HepG2 (cell line): ENCODE measurements at regions not wholly inside any gene's neighbourhood (a gene's known extent, or its start where the extent isn't known, plus 50 kb on each side); places are given as distances from the start of the nearest gene placed in this dataset.

Experiments
- ATAC-seq: fragments of 200-7000 bp; cut with Tn5 transposase; 3 replicates; pipeline ENCODE4 v1.9.1; 2020; ENCODE audit warnings: mild to moderate bottlenecking, moderate library complexity
- BruUV-seq: library from RNA; stranded (reverse); fragments of 400-500 nt; replicated peaks from 2 replicates; lab custom pipeline; 2021; lab: Mats Ljungman, UMichigan
- CTCF ChIA-PET: fragments of 300-600 bp; formaldehyde crosslinking; extraction: SDS; loops from one replicate; lab custom pipeline; 2021; ENCODE audit warnings: low total read pairs, inconsistent platforms, low intra/inter-chr PET ratio; lab: Yijun Ruan, JAX
- POLR2A ChIA-PET: fragments of 350-600 bp; sonication (Branson Sonifier 250); formaldehyde crosslinking; loops from one replicate; lab custom pipeline; 2020; ENCODE audit warnings: antibody characterized with exemption, inconsistent platforms; lab: Yijun Ruan, JAX
- DNase-seq: peaks from one replicate; pipeline ENCODE4 v3.0.0-alpha.2; 2015; ENCODE audit warnings: low spot score
- FAIRE-seq: peaks from 3 replicates; lab custom pipeline; 2011; peaks lifted over from hg19 to GRCh38; lab: Jason Lieb, UNC
- H2AFZ ChIP-seq: one replicate; pipeline ENCODE4 v1.6.1; 2011; ENCODE audit warnings: low read length, inconsistent platforms
- H3K27ac ChIP-seq: fragments of 300-600 bp; 3 replicates; pipeline ENCODE4 v1.8.0; 2011; ENCODE audit warnings: mixed run types, mild to moderate bottlenecking, mixed read lengths, low read length, inconsistent platforms; ENCODE audit not compliant: insufficient read depth; ENCODE audit errors: extremely low read length
- H3K27me3 ChIP-seq, 2 experiments: fragments of 200-600 bp in 1 of 2; 2 replicates in 1 of 2; 3 replicates in 1 of 2; pipeline versions ENCODE4 v1.6.0 to v1.8.0; 2011; ENCODE audit warnings: low read length in 2 of 2, mild to moderate bottlenecking in 2 of 2, moderate library complexity in 2 of 2, inconsistent platforms in 1 of 2; ENCODE audit not compliant: insufficient read depth in 2 of 2, control insufficient read depth in 1 of 2
- H3K36me3 ChIP-seq, 2 experiments: fragments of 200-600 bp in 1 of 2; replicated peaks in 1 of 2; 2 replicates in 1 of 2; 3 replicates in 1 of 2; pipeline versions ENCODE4 v1.5.1 to v1.8.0; 2011; ENCODE audit warnings: low read length in 2 of 2, inconsistent platforms in 1 of 2; ENCODE audit not compliant: insufficient read depth in 2 of 2, control insufficient read depth in 1 of 2
- H3K4me1 ChIP-seq: 2 replicates; pipeline ENCODE4 v1.5.1; 2012; ENCODE audit warnings: low read length, inconsistent platforms; ENCODE audit not compliant: insufficient read depth
- H3K4me2 ChIP-seq: 2 replicates; pipeline ENCODE4 v1.6.0; 2011; ENCODE audit warnings: low read depth, low read length, inconsistent platforms
- H3K4me3 ChIP-seq, 3 experiments: fragments of 200-600 bp in 1 of 3; sonication (generic), shearing (Covaris generic) in 1 of 3; replicated peaks in 1 of 3; 2 replicates each; pipeline ENCODE4 v1.5.1; 2011 to 2016; ENCODE audit warnings: low read length in 3 of 3, inconsistent platforms in 2 of 3, low read depth in 2 of 3, mild to moderate bottlenecking in 2 of 3, control low read depth in 1 of 3, mixed read lengths in 1 of 3; ENCODE audit not compliant: insufficient read depth in 1 of 3
- H3K79me2 ChIP-seq: one replicate; pipeline ENCODE4 v1.6.1; 2011; ENCODE audit warnings: low read length, inconsistent platforms; ENCODE audit not compliant: insufficient read depth
- H3K9ac ChIP-seq: 2 replicates; pipeline ENCODE4 v1.6.0; 2011; ENCODE audit warnings: mild to moderate bottlenecking, low read depth, low read length, inconsistent platforms; ENCODE audit not compliant: insufficient read depth
- H3K9me3 ChIP-seq: 2 replicates; pipeline ENCODE4 v1.5.1; 2012; ENCODE audit warnings: mild to moderate bottlenecking, low read length
- H4K20me1 ChIP-seq: 2 replicates; pipeline ENCODE4 v1.6.0; 2011; ENCODE audit warnings: inconsistent platforms, mild to moderate bottlenecking, low read length, moderate library complexity; ENCODE audit not compliant: insufficient read depth
- ARNTL ChIP-seq: sonication (generic); formaldehyde crosslinking; IDR thresholded peaks from 2 replicates; pipeline ENCODE4 v1.4.0; 2020; ENCODE audit warnings: mild to moderate bottlenecking, missing genetic modification reagents
- BCLAF1 ChIP-seq: fragments of 450-650 bp; IDR thresholded peaks from 2 replicates; pipeline ENCODE4 v1.6.1; 2017; ENCODE audit warnings: mild to moderate bottlenecking
- E2F5 ChIP-seq: sonication (generic); formaldehyde crosslinking; conservative IDR thresholded peaks from 2 replicates; pipeline ENCODE4 v1.4.0; 2020; ENCODE audit warnings: missing genetic modification reagents
- FOXJ3 ChIP-seq: sonication (generic); formaldehyde crosslinking; IDR thresholded peaks from 2 replicates; pipeline ENCODE4 v1.4.0; 2020; ENCODE audit warnings: missing genetic modification reagents, mild to moderate bottlenecking, borderline replicate concordance
- IRX3 ChIP-seq: sonication (generic); formaldehyde crosslinking; IDR thresholded peaks from 2 replicates; pipeline ENCODE4 v1.8.1; 2023; ENCODE audit warnings: mild to moderate bottlenecking, low read depth, missing genetic modification reagents, borderline replicate concordance
- MLX ChIP-seq: IDR thresholded peaks from 2 replicates; pipeline ENCODE4 v1.6.1; 2016
- STAT6 ChIP-seq: sonication (generic); formaldehyde crosslinking; IDR thresholded peaks from 2 replicates; pipeline ENCODE4 v1.4.0; 2020; ENCODE audit warnings: missing genetic modification reagents, mild to moderate bottlenecking, borderline replicate concordance
- TOE1 ChIP-seq: sonication (generic); formaldehyde crosslinking; IDR thresholded peaks from 2 replicates; pipeline ENCODE4 v1.4.0; 2020; ENCODE audit warnings: mild to moderate bottlenecking, missing genetic modification reagents
- ZNF614 ChIP-seq: IDR thresholded peaks from 2 replicates; pipeline ENCODE4 v1.6.1; 2018; ENCODE audit warnings: missing biosample characterization, missing genetic modification reagents, inconsistent platforms, borderline replicate concordance
- ZNF747 ChIP-seq: sonication (generic); formaldehyde crosslinking; IDR thresholded peaks from 2 replicates; pipeline ENCODE4 v1.8.1; 2023; ENCODE audit warnings: missing genetic modification reagents, mild to moderate bottlenecking, borderline replicate concordance
- WGBS: methylation state at CpG from one replicate; pipeline ENCODE4 v1.1.6; 2017; ENCODE audit warnings: low lambda C conversion rate; 5-methylcytosine and 5-hydroxymethylcytosine counted together
- in situ Hi-C: cut with HindIII; loops from 2 replicates; pipeline ENCODE4 v1.10.0; 2017; ENCODE audit warnings: low pct_unique_long_range_greater_than_20kb; ENCODE audit not compliant: extremely low pct_ligation_motif_present
- intact Hi-C: fragments of 100-400 bp; cut with micrococcal nuclease; formaldehyde crosslinking; loops from one replicate; pipeline ENCODE4 v1.10.0; 2022; ENCODE audit not compliant: unreplicated experiment

GRCh38 chr5:12332480-12332879, 428.2 kb upstream of the CTNND2 start (continued):
- TF ChIP-seq E2F5 (CRISPR knock-in tag) (no peak), ZNF614 (CRISPR knock-in tag) (no peak), ZNF747 (CRISPR knock-in tag) (no peak), TOE1 (CRISPR knock-in tag) (no peak), STAT6 (CRISPR knock-in tag) (no peak), FOXJ3 (CRISPR knock-in tag) (no peak)

GRCh38 chr5:12330993-12331588, 426.8 kb upstream of the CTNND2 start:
- Histone ChIP-seq H2AFZ (no peak overlapping the region), H3K79me2 (no peaks in the 10 kb centered on the region), H3K4me1 (no peaks in the 10 kb centered on the region), H3K36me3 (no peaks in the 10 kb centered on the region), H3K9me3 (peaks cover 88% of the 10 kb centered on the region), H3K27me3 (no peaks in the 10 kb centered on the region), H4K20me1 (no peaks in the 10 kb centered on the region), H3K4me3 (no peak overlapping the region), H3K4me2 (no peak overlapping the region), H3K9ac (no peak overlapping the region), H3K27ac (no peak overlapping the region)
- FAIRE-seq = no peak
- intact Hi-C loops = no loop called here
- DNase-seq = no peak
- no peak for ATAC-seq
- in situ Hi-C loops = no loop called here
- ChIA-PET CTCF (no interaction called here), POLR2A (no interaction called here)
- WGBS = 10% methylated on average over 8 of the region's 9 CpGs
- BruUV-seq = no TSS peak
- TF ChIP-seq BCLAF1 (no peak), IRX3 (CRISPR knock-in tag) (no peak), MLX (CRISPR knock-in tag) (no peak), ARNTL (CRISPR knock-in tag) (no peak)
